Kidney (tissue), 13 donors: ENCODE measurements at regions not wholly inside any gene's neighbourhood (a gene's known extent, or its start where the extent isn't known, plus 50 kb on each side); places are given as distances from the start of the nearest gene placed in this dataset.

Experiments
- DNase-seq, 5 donors: peaks; one replicate each; pipeline ENCODE4 v3.0.0-alpha.2; 2013 to 2020
- FAIRE-seq: peaks from 2 replicates; lab custom pipeline; 2012; peaks lifted over from hg19 to GRCh38; lab: Jason Lieb, UNC
- H3K27ac ChIP-seq, 2 donors: one replicate each; pipeline ENCODE4 v1.7.0; 2013; ENCODE audit warnings: low read depth in 2 of 2, low read length in 2 of 2, inconsistent platforms in 1 of 2
- H3K27me3 ChIP-seq: one replicate; pipeline ENCODE4 v1.7.1; 2013; ENCODE audit warnings: low read length, inconsistent platforms; ENCODE audit not compliant: control insufficient read depth, insufficient read depth
- H3K36me3 ChIP-seq, 3 donors: one replicate each; pipeline versions ENCODE4 v1.7.0 to v1.7.1; 2013; ENCODE audit warnings: low read length in 3 of 3, control low read depth in 1 of 3, inconsistent platforms in 1 of 3; ENCODE audit not compliant: insufficient read depth in 3 of 3, control insufficient read depth in 2 of 3
- H3K4me1 ChIP-seq, 3 donors: one replicate each; pipeline versions ENCODE4 v1.7.0 to v1.7.1; 2013; ENCODE audit warnings: low read length in 3 of 3, inconsistent platforms in 1 of 3, low read depth in 1 of 3; ENCODE audit not compliant: control insufficient read depth in 2 of 3, insufficient read depth in 2 of 3
- H3K4me3 ChIP-seq, 3 donors: one replicate each; pipeline versions ENCODE4 v1.7.0 to v1.8.1; 2013; ENCODE audit warnings: low read length in 3 of 3, control low read depth in 1 of 3, inconsistent platforms in 1 of 3
- H3K9ac ChIP-seq, 3 donors: one replicate each; pipeline versions ENCODE4 v1.7.0 to v1.7.1; 2013; ENCODE audit warnings: low read length in 3 of 3, control low read depth in 1 of 3, inconsistent platforms in 1 of 3
- H3K9me3 ChIP-seq, 3 donors: one replicate each; pipeline versions ENCODE4 v1.7.0 to v1.7.1; 2013; ENCODE audit warnings: low read length in 3 of 3, control low read depth in 1 of 3, inconsistent platforms in 1 of 3; ENCODE audit not compliant: control insufficient read depth in 2 of 3, insufficient read depth in 1 of 3
- CTCF ChIP-seq: IDR thresholded peaks from 3 replicates; pipeline ENCODE4 v1.5.1; 2012; ENCODE audit warnings: mild to moderate bottlenecking, moderate library complexity, borderline replicate concordance; ENCODE audit not compliant: insufficient read depth; ENCODE audit errors: extremely low read depth
- intact Hi-C: fragments of 100-400 bp; cut with DNase I; formaldehyde crosslinking; loops from one replicate; pipeline ENCODE4 v1.11.1; 2022
- donor health status: control.
- donor health status: control.
- donor health status: control.
- donor health status: control.
- donor health status: control.
- donor health status: DM: yes; HTN: yes; CAD: no.
- donor health status: Normal renal cell carcinoma (clear cell type).

GRCh38 chr4:166481055-166481454 is 608.0 kb downstream of the TLL1 start:
- Histone ChIP-seq H3K9me3 (no peaks in the 10 kb centered on the region), H3K4me3 (no peak overlapping the region), H3K4me1 (no peaks in the 10 kb centered on the region), H3K27me3 (no peaks in the 10 kb centered on the region), H3K9ac (no peak overlapping the region), H3K27ac (no peak overlapping the region), H3K36me3 (no peaks in the 10 kb centered on the region)
- DNase-seq: no peak
- no peak for TF ChIP-seq CTCF
- FAIRE-seq: no peak
- intact Hi-C loops: no loop called here

DNA sequence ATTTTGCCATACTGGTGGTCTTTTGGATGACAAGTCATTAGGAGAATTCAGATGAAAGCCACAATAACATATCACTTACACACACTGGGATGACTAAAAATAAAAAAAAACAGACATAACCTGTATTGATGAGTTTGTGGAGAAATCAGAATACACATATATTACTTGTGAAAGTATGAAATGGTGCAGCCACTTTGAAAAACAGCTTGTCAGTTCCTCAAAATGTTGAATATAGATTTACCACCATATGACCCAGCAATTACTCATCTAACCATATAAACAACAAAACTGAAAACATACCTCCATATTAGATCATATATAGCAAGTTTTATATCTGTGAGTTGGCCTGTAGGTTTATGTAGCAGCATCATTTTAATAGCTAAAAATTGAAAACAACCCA is 608.7 kb downstream of the TLL1 start:
- intact Hi-C loops: no loop called here

DNA sequence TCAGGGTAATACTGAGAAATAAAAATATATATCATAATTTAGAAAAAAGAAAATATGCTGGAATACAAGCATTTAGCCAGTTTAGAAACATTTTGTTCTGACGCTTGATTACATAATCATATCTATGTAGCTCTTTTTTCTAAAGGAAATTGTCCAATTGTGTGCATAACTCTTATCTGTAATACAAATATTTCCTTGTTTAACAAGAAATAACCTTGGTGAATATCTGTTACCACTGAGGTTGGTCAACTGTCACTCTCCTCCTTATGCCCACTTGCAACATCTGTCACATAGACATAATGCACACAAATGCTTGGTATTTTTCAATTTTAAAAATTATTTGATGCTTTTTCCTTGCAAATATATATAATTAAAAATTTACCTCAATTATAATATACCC is 609.7 kb downstream of the TLL1 start:
- intact Hi-C loops: no loop called here
- H3K36me3 ChIP-seq: no peaks in the 10 kb centered on the region
- H3K27me3 ChIP-seq: no peaks in the 10 kb centered on the region
- FAIRE-seq: no peak
- no peak for DNase-seq
- no peak overlapping the region for H3K4me3 ChIP-seq
- H3K9me3 ChIP-seq: no peaks in the 10 kb centered on the region
- no peaks in the 10 kb centered on the region for H3K4me1 ChIP-seq
- no peak overlapping the region for H3K27ac ChIP-seq
- no peak for TF ChIP-seq CTCF
- no peak overlapping the region for H3K9ac ChIP-seq

More for the DNA sequence above, 608.7 kb downstream of the TLL1 start:
- H3K9ac ChIP-seq: no peak overlapping the region
- H3K36me3 ChIP-seq: no peaks in the 10 kb centered on the region
- TF ChIP-seq CTCF: no peak
- no peaks in the 10 kb centered on the region for H3K9me3 ChIP-seq
- H3K27ac ChIP-seq: no peak overlapping the region
- no peak overlapping the region for H3K4me3 ChIP-seq
- no peaks in the 10 kb centered on the region for H3K4me1 ChIP-seq
- FAIRE-seq (no peak), DNase-seq (no peak)
- H3K27me3 ChIP-seq: no peaks in the 10 kb centered on the region

DNA sequence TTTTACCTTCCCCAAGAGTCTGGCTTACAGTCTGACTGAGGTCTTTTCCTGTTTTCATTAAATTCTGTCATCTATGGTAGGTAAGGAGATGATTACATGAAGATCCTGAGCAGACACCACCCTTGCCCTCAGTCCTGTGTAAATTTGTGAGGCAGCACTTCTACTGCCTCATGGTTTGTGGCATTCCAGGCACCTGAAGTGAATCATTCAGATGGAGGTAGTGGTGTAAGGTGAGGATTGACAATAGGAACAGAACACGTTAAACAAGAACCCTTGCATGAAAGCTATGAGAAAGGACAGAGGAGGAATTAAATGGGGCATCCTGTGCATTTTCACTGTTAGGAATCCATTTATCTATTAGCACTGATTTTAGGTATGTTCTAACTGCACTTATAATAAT is 618.6 kb downstream of the TLL1 start:
- Histone ChIP-seq H3K36me3 (no peaks in the 10 kb centered on the region), H3K4me3 (no peak overlapping the region), H3K9ac (no peak overlapping the region), H3K4me1 (no peaks in the 10 kb centered on the region), H3K9me3 (no peaks in the 10 kb centered on the region), H3K27me3 (no peaks in the 10 kb centered on the region), H3K27ac (no peak overlapping the region)
- DNase-seq: no peak
- TF ChIP-seq CTCF: no peak
- no peak for FAIRE-seq
- intact Hi-C loops: no loop called here
